NCI-H748 (cell line): ENCODE measurements at regions not wholly inside any gene's neighbourhood (a gene's known extent, or its start where the extent isn't known, plus 50 kb on each side); places are given as distances from the start of the nearest gene placed in this dataset.

Experiments
- DNase-seq: peaks from one replicate; lab custom pipeline; 2025; ENCODE audit not compliant: unreplicated experiment; lab: John Stamatoyannopoulos, UW

DNA sequence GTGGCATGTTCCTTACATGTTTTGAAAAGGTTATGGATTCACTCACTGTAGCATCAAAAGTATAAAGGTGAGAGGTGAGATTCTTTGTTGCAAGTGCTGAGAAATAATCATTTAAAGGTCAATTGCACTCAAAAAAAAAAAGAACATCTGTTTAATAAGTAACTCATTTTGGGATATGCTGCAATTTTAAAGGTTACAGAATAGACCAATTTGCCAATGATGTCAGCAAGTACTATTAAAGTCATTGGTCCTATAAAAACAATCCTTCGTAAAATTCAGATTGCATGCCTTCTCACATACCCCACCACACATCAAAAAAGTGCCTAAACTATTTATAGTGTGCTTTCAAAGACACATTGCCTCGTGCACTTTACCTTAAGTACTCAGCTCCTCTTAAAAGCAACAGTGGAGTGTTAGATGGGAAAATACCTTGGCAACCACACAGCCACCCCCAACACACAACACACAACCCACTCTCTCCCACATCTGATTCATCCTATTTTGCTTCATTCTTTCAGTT, 218.2 kb upstream of the ADGRL2 start:
- DNase-seq: peak; percentile 5

- DNase-seq: no peak
Measured at GRCh38 chr1:81578867-81579266, 221.9 kb upstream of the ADGRL2 start.

DNA sequence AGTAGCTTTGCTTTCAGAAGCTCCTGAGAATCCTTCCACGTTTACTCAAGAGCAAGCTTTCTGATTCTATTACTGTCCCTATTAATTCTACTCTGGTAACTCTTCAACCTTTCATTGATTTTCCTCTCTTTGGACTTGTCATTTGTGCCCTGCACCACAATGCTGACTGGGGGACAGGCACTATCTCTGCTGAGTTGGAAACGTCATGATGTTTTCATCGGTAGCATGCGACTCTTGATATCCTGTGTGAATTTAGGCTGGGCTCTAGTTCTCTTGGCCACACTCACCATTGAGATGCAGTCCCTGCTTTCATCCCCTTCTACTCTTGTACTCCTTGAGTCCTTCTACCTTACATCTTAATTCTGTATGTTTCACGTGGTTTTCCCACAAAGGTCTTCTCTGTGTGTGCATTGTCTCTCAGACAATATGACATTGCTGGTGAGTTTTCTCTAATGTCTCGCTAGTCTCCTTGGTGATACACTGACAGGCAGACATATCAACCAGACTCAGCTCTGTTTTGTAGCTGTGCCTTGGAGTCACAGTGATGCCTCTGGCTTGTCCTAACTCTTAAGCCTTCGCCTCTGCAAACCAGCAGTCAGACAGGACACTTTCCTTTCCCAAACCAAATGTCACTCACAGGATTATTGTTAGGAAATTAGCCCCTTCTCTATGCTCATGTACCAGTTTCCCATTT, 223.6 kb upstream of the ADGRL2 start:
- peak; percentile 28 for DNase-seq

GRCh38 chr1:81574408-81574807, 226.3 kb upstream of the ADGRL2 start:
- DNase-seq: no peak

DNA sequence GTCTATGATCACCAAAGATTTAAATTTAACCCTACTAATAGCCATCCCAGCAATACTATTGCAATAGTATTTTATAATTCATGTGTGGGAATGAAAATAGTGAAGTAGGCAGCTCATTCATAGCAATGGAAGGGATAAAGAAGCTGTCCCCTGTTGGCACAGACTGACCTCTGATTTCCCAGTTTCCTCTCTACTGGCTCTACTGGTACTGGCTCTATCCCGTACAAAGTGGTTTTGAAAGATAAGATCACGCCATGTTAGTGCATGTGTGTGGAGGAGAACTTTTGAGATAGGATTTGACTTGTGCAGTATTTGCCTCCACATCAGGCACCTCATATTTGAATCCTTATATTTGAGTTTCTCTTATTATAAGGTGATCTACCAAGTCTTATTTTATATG, 227.3 kb upstream of the ADGRL2 start:
- no peak for DNase-seq

- no peak for DNase-seq
Measured at GRCh38 chr1:81571946-81572345, 228.8 kb upstream of the ADGRL2 start.

DNA sequence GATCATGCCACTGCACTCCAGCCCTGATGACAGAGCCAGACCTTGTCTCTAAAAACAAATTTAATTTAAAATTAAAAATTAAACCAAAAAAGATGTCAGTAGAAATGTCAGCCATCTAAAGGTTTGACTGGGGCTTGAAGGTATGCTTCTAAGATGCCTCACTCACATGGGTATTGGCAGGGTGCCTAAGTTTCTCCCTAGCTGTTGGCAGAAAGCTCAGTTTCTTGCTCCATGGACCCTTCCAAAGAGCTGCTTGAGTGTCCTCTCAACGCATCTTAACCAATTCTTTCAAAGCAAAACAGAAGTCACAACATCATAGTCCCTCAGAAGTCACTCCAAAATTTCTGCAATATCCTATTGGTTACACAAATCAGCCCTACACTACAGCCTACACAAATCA, 231.0 kb upstream of the ADGRL2 start:
- no peak for DNase-seq

DNA sequence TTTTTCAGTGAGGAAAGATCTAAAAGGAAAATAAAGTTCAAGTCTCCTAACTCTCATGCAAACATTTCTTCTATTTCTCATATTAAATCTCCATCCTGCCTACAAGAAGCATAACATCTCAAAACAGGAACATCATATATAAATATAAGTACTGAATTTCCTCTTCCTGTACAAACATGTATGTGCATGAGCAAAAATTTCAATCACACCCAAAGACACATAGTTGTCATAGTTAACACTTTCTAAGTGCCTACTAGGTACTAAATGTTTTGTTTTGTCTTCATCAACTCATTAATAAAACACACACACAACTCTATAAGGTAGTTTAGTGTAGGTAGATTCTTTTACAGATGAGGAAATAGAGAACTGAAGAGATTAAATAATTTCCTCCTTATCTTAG, 237.1 kb upstream of the ADGRL2 start:
- no peak for DNase-seq

- DNase-seq: peak; percentile 37
Measured at GRCh38 chr1:81562934-81563333, 237.8 kb upstream of the ADGRL2 start.

GRCh38 chr1:81560629-81561028, 240.1 kb upstream of the ADGRL2 start:
- DNase-seq: no peak

- DNase-seq: peak; percentile 9
Measured at GRCh38 chr1:81559662-81560350, 240.9 kb upstream of the ADGRL2 start.

- no peak for DNase-seq
Measured at GRCh38 chr1:81558291-81559076, 242.2 kb upstream of the ADGRL2 start.

GRCh38 chr1:81556968-81557367, 243.8 kb upstream of the ADGRL2 start:
- DNase-seq: no peak

GRCh38 chr1:81554534-81554933, 246.2 kb upstream of the ADGRL2 start:
- DNase-seq: peak; percentile 84

- peak; percentile 97 for DNase-seq
Measured at GRCh38 chr1:81554108-81554507, 246.6 kb upstream of the ADGRL2 start.

DNA sequence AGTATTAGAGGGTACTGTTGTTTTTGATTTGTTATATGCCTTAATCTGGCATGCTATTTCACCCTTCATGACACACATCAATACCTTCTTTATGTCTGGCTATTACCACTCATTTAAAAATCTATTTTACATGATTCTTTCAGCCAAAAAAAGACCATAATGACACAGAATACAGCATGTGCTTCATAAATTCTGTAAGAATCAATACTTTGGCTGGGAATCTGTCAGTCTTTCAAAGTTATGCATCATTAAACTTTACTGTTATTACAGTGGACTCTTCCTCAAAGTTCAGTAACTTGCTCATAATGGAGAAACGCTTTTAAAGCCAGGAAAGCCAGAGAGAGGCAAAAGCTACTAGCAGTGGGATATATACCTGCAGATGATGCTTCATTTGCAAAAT, 247.2 kb upstream of the ADGRL2 start:
- no peak for DNase-seq

DNA sequence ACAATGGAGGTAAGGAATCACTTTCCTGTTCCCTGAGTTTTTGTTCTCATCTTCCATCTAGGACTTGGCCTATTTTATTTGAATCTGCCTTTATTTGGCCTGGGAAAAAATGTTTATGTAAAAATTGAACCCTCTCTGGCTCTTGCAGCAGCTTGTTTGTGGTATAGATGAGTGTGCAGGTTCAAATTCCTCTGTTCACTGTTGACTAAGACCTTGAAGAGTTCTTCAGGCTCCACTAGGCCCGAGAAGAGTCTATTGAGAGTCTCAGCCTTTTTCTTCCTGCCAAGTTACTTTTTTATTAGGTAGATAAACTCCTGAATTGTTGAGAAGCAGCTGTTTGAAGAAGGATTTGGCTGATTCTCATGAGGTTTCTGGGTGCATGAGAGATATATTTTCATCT, 248.8 kb upstream of the ADGRL2 start:
- DNase-seq: no peak

DNA sequence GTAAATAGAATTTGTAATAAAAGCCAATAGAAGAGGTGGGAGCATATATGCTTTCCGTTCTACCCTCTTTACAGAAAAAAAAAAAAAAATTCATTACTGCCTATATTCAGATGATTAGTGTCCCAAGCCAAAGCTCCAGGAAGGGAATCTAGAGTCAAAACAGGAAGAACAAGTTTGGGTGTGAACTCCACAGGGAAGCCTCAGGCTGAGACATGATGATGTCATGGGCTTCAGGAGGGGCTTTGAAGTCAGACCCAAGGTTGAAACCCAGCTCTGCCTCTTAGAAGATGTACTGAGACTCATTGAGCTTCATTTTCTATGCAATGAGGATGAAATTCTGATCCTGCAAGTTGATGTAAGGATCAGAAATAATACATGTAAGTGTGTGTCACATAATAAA, 250.0 kb upstream of the ADGRL2 start:
- peak; percentile 68 for DNase-seq

GRCh38 chr1:81549588-81550127, 251.1 kb upstream of the ADGRL2 start:
- DNase-seq: peak; percentile 72

GRCh38 chr1:81548918-81549587, 251.7 kb upstream of the ADGRL2 start:
- no peak for DNase-seq

DNA sequence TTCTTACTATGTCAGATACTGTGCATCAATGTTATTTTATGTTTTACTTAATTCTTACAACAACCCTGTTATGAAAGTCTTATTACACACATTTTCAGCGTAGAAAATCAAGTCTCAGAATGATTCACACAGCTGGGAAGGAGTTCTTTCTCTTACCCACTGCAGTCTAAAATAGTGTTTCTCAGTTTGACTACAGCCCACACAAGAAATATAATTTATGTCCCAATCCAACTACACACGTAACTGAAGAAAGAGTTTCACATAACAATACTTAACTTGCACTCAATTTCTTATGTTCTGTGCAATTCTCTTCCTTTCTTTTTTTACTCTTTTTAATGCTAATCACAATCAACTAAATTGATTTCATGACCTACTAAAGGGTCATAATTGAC, 252.8 kb upstream of the ADGRL2 start:
- DNase-seq: no peak
